Dendritic cell treated with granulocyte-macrophage colony-stimulating factor and Interleukin-4, amounts not matched to agents 40 ng/mL and 50 ng/mL, for 4 days (primary cell): ENCODE measurements at regions not wholly inside any gene's neighbourhood (a gene's known extent, or its start where the extent isn't known, plus 50 kb on each side); places are given as distances from the start of the nearest gene placed in this dataset.
A peak's percentile ranks its signal among the peaks of the same experiment; 100 is the strongest.
"Not testable (repeated sequence)": the region's sequence is repeated elsewhere in the genome, so short reads cannot be mapped to it uniquely, and the experiment has no call there.

Source experiments
- H3K27ac Mint-ChIP-seq: one replicate; pipeline ENCODE4 v1.8.0; 2022; ENCODE audit warnings: mild to moderate bottlenecking, mixed read lengths
- H3K27me3 Mint-ChIP-seq: one replicate; pipeline ENCODE4 v1.8.0; 2022; ENCODE audit warnings: mild to moderate bottlenecking, mixed read lengths
- H3K36me3 Mint-ChIP-seq: one replicate; pipeline ENCODE4 v1.8.0; 2022; ENCODE audit warnings: low read depth, mixed read lengths
- H3K4me1 Mint-ChIP-seq: one replicate; pipeline ENCODE4 v1.8.0; 2022; ENCODE audit warnings: low read depth, mixed read lengths
- H3K4me3 Mint-ChIP-seq: one replicate; pipeline ENCODE4 v1.8.0; 2022; ENCODE audit warnings: mild to moderate bottlenecking, moderate library complexity, mixed read lengths
- H3K9me3 Mint-ChIP-seq: one replicate; pipeline ENCODE4 v1.8.0; 2022; ENCODE audit warnings: mixed read lengths
- intact Hi-C: fragments of 100-400 bp; cut with micrococcal nuclease; formaldehyde crosslinking; loops from one replicate; pipeline ENCODE4 v1.15.0; 2022

GRCh38 chrX:124181515-124181914, 150.9 kb upstream of the TEX13D start:
- H3K9me3 Mint-ChIP-seq, H3K4me3 Mint-ChIP-seq, H3K4me1 Mint-ChIP-seq, H3K36me3 Mint-ChIP-seq, H3K27ac Mint-ChIP-seq, intact Hi-C loops, H3K27me3 Mint-ChIP-seq: not testable (repeated sequence)

- Mint-ChIP-seq H3K36me3 (no peaks in the 10 kb centered on the region), H3K9me3 (no peaks in the 10 kb centered on the region), H3K27me3 (no peaks in the 10 kb centered on the region), H3K4me3 (no peak overlapping the region), H3K4me1 (no peaks in the 10 kb centered on the region), H3K27ac (no peak overlapping the region)
- intact Hi-C loops = no loop called here
These were observed 142.0 kb upstream of the TEX13D start for GRCh38 chrX:124190440-124190839.

- Mint-ChIP-seq H3K27ac (no peak overlapping the region), H3K27me3 (no peaks in the 10 kb centered on the region), H3K4me1 (no peaks in the 10 kb centered on the region), H3K36me3 (no peaks in the 10 kb centered on the region), H3K4me3 (no peak overlapping the region), H3K9me3 (no peaks in the 10 kb centered on the region)
- intact Hi-C loops = no loop called here
These were observed 138.3 kb upstream of the TEX13D start for GRCh38 chrX:124194199-124194598.

- no peak overlapping the region for H3K27ac Mint-ChIP-seq
- no peak overlapping the region for H3K4me3 Mint-ChIP-seq
- no peaks in the 10 kb centered on the region for H3K27me3 Mint-ChIP-seq
- no peaks in the 10 kb centered on the region for H3K9me3 Mint-ChIP-seq
- intact Hi-C loops = no loop called here
- H3K36me3 Mint-ChIP-seq = no peaks in the 10 kb centered on the region
- no peaks in the 10 kb centered on the region for H3K4me1 Mint-ChIP-seq
These were observed 137.6 kb upstream of the TEX13D start for GRCh38 chrX:124194901-124195300.

- peaks cover 12% of the 10 kb centered on the region for H3K9me3 Mint-ChIP-seq
- intact Hi-C loops = no loop called here
- H3K27ac Mint-ChIP-seq = no peak overlapping the region
- H3K36me3 Mint-ChIP-seq = no peaks in the 10 kb centered on the region
- H3K27me3 Mint-ChIP-seq = no peaks in the 10 kb centered on the region
- H3K4me3 Mint-ChIP-seq = no peak overlapping the region
- H3K4me1 Mint-ChIP-seq = no peaks in the 10 kb centered on the region
These were observed 129.1 kb upstream of the TEX13D start for GRCh38 chrX:124203311-124203710.

GRCh38 chrX:124208660-124209059, 123.8 kb upstream of the TEX13D start:
- no peaks in the 10 kb centered on the region for H3K36me3 Mint-ChIP-seq
- H3K4me3 Mint-ChIP-seq = peak overlapping the region; percentile 63
- peaks cover 12% of the 10 kb centered on the region for H3K4me1 Mint-ChIP-seq
- intact Hi-C loops = no loop called here
- H3K9me3 Mint-ChIP-seq = peaks cover under 1% of the 10 kb centered on the region
- no peaks in the 10 kb centered on the region for H3K27me3 Mint-ChIP-seq
- peak overlapping the region; percentile 50 for H3K27ac Mint-ChIP-seq

- H3K4me1 Mint-ChIP-seq = peaks cover 12% of the 10 kb centered on the region
- no peak overlapping the region for H3K27ac Mint-ChIP-seq
- no peaks in the 10 kb centered on the region for H3K36me3 Mint-ChIP-seq
- intact Hi-C loops = no loop called here
- no peaks in the 10 kb centered on the region for H3K27me3 Mint-ChIP-seq
- H3K9me3 Mint-ChIP-seq = no peaks in the 10 kb centered on the region
- H3K4me3 Mint-ChIP-seq = no peak overlapping the region
These were observed 122.5 kb upstream of the TEX13D start for GRCh38 chrX:124209792-124210576.

GRCh38 chrX:124211312-124211942, 121.0 kb upstream of the TEX13D start:
- Mint-ChIP-seq H3K36me3 (no peaks in the 10 kb centered on the region), H3K4me1 (peaks cover 12% of the 10 kb centered on the region), H3K27ac (no peak overlapping the region), H3K9me3 (no peaks in the 10 kb centered on the region), H3K4me3 (no peak overlapping the region), H3K27me3 (no peaks in the 10 kb centered on the region)
- intact Hi-C loops = no loop called here

- Mint-ChIP-seq H3K27ac (no peak overlapping the region), H3K27me3 (no peaks in the 10 kb centered on the region), H3K4me3 (no peak overlapping the region), H3K9me3 (no peaks in the 10 kb centered on the region), H3K4me1 (peaks cover 19% of the 10 kb centered on the region), H3K36me3 (no peaks in the 10 kb centered on the region)
- intact Hi-C loops = no loop called here
These were observed 119.8 kb upstream of the TEX13D start for GRCh38 chrX:124212622-124213021.

- H3K27ac Mint-ChIP-seq = no peak overlapping the region
- no peaks in the 10 kb centered on the region for H3K36me3 Mint-ChIP-seq
- no peaks in the 10 kb centered on the region for H3K27me3 Mint-ChIP-seq
- no peak overlapping the region for H3K4me3 Mint-ChIP-seq
- peaks cover 36% of the 10 kb centered on the region for H3K4me1 Mint-ChIP-seq
- intact Hi-C loops = no loop called here
- H3K9me3 Mint-ChIP-seq = no peaks in the 10 kb centered on the region
These were observed 116.7 kb upstream of the TEX13D start for GRCh38 chrX:124215786-124216185.

- Mint-ChIP-seq H3K36me3 (no peaks in the 10 kb centered on the region), H3K27me3 (no peaks in the 10 kb centered on the region), H3K4me3 (no peak overlapping the region), H3K9me3 (no peaks in the 10 kb centered on the region), H3K27ac (no peak overlapping the region), H3K4me1 (peaks cover 36% of the 10 kb centered on the region)
- intact Hi-C loops = no loop called here
These were observed 115.9 kb upstream of the TEX13D start for GRCh38 chrX:124216396-124217115.

GRCh38 chrX:124217304-124218251, 114.9 kb upstream of the TEX13D start:
- peaks cover 32% of the 10 kb centered on the region for H3K4me1 Mint-ChIP-seq
- intact Hi-C loops = no loop called here
- H3K27me3 Mint-ChIP-seq = no peaks in the 10 kb centered on the region
- H3K4me3 Mint-ChIP-seq = peak overlapping the region; percentile 32
- H3K36me3 Mint-ChIP-seq = no peaks in the 10 kb centered on the region
- peak overlapping the region; percentile 81 for H3K27ac Mint-ChIP-seq
- no peaks in the 10 kb centered on the region for H3K9me3 Mint-ChIP-seq

GRCh38 chrX:124223524-124223923, 108.9 kb upstream of the TEX13D start:
- Mint-ChIP-seq H3K27ac (no peak overlapping the region), H3K27me3 (no peaks in the 10 kb centered on the region), H3K9me3 (no peaks in the 10 kb centered on the region), H3K36me3 (no peaks in the 10 kb centered on the region), H3K4me1 (peaks cover 18% of the 10 kb centered on the region), H3K4me3 (no peak overlapping the region)
- intact Hi-C loops = no loop called here
